GM19467 (cell line): ENCODE measurements at regions not wholly inside any gene's neighbourhood (a gene's known extent, or its start where the extent isn't known, plus 50 kb on each side); places are given as distances from the start of the nearest gene placed in this dataset.
"Not testable (repeated sequence)": the region's sequence is repeated elsewhere in the genome, so short reads cannot be mapped to it uniquely, and the experiment has no call there.

Experiments
- ATAC-seq: cut with Tn5 transposase; IDR thresholded peaks from one replicate; pipeline ENCODE4 v1.9.1; 2021; ENCODE audit warnings: mild to moderate bottlenecking, moderate library complexity; ENCODE audit not compliant: unreplicated experiment

- no peak for ATAC-seq
Measured at GRCh38 chr5:169531631-169532030, 51.9 kb upstream of the SPDL1 start.

DNA sequence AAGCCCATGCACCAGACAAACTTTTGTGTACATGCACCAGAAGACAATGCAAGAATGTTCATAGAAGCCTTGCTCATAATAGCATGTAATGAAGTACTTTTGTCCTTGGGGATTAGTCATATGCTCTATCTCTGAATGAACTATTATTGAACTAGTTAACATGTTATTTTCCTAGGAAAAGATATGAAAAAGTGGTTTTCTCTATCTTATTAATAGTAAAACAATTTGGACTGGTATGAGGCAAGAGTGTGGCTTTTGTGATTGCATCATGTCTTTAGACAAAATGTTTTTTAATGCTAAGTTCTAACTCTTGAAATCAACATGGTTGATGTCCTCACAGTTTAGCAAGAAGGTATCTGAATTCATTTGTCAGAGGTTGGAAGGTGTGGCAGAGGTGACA, 55.7 kb upstream of the SPDL1 start:
- no peak for ATAC-seq

- no peak for ATAC-seq
Measured at GRCh38 chr5:169527066-169527465, 56.5 kb upstream of the SPDL1 start.

- ATAC-seq: no peak
Measured at GRCh38 chr5:169522851-169523250, 60.7 kb upstream of the SPDL1 start.

DNA sequence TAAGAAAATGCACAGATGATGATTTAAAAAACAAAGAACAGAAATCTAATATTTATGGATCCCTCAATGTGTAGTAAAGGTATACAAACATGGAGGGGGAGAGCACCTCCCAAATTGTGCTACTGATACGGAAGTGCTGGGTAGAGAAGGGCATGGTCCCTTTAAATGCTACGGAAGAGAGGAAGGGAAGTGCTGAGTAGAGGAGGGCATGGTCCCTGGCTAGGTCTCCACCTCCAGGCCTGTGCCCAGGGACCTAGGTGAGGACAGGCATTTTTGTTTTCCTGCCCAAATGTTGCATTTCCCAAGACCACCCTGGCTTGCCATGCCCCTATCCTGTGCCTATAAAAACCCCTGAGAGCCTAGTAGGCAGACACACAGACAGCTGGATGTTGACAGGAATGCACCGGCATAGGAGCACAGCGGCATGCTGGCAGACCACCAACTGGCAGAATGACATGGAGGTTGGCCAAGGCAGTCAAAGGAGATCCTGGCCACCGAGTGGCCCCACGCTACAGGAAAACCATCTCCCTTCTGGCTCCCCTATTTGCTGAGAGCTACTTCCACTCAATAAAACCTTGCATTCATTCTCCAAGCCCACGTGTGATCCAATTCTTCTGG, 62.1 kb upstream of the SPDL1 start:
- no peak for ATAC-seq

DNA sequence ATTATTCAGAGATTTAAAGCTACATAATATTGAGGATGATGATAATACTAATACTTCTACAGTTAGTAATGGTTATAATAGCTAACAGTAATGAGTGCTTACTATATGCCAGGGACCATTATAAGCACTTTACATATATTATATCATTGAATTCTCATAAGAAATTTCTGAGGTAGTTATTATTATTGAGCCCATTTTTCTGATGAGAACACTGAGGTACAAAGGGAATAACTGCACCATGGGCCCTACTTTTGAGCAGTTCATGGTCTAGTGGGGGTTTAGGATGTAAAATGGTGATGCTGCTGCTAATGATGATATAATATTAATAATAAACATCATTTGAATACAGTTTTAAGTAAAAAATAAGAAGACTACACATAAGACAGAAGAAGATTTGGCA, 64.2 kb upstream of the SPDL1 start:
- ATAC-seq: no peak

GRCh38 chr5:169518779-169519178, 64.8 kb upstream of the SPDL1 start:
- ATAC-seq: not testable (repeated sequence)

GRCh38 chr5:169512385-169512784, 71.2 kb upstream of the SPDL1 start:
- ATAC-seq: no peak

DNA sequence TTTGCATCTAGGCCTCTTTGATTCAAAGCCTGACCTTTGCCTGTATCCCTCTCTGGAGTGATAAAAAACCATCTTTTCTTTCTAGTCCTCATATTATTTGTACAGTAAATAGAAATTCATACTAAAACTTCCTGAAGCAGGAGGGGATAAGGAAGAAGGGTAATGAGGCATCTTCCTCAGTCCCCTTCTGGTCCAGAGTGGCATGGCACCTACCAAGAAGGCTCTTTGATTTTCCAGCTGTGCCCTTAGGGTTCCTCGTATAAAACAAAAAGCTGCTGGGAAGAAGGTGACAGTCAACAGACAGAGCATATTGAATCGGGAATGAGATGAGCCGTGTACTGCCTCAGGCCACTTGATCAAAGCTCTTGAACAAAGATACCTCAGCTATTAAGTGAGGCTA, 71.9 kb upstream of the SPDL1 start:
- ATAC-seq: no peak

GRCh38 chr5:169507051-169507450, 76.5 kb upstream of the SPDL1 start:
- no peak for ATAC-seq

DNA sequence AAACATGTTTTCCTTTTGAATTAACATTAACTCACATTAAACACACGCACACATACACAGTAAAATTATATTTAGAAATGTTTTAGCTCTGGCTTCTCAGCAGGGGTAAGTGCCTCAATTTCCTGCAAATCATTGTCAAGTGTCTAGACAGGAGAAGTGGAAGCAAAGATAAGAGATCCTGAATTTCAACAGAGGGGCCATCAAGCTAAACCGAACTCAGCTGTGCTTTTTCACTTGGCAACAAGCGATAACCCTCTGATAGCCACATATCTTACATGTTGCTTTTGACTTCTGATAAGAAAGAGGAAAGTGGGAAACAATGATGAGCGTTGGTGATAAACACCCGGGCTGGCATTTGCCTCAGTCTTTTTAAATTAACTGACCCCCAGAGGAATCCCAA, 79.7 kb upstream of the SPDL1 start:
- no peak for ATAC-seq

DNA sequence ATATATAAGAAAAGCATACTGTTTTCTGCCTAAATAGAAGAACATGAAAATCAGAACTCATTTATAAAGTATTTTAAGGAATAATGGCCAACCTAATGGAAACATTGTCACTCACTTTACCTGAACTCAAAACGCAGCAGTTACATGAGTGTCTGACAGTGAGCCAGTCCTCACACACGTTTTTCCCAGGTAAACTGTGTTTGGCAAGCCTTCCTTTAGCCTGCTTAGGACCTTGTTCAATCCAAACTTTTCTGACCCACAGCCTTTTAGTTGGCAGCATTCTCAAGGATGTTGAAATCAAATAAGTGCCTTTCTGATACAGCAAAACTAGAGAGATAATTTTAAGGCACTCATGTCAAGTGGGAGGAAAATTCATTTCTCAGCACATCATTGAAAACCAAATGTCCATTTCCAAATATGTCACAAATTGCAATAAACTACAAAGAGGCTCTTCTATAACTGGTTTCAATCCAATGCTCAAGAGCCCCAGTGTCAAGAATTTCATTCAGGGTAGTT, 83.5 kb upstream of the SPDL1 start:
- no peak for ATAC-seq

DNA sequence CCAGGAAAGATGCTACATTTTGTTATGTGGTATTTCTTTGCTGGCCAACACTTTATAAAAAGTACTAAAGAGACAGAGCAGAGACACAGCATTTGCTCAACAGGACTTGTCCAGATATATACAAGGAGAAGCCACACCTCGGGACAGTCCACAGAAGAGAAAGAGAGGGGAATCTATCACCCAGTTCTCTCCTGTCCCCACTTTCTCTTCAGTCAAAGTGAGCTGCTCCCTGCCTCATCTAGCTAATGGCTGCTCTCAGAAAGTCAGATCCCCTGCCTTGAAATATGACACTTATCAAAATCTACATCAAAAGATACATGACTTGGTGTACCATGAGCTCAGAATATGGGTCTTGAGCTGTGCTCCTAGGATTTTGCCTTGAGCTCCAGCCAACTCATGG, 86.7 kb upstream of the SPDL1 start:
- ATAC-seq: no peak

DNA sequence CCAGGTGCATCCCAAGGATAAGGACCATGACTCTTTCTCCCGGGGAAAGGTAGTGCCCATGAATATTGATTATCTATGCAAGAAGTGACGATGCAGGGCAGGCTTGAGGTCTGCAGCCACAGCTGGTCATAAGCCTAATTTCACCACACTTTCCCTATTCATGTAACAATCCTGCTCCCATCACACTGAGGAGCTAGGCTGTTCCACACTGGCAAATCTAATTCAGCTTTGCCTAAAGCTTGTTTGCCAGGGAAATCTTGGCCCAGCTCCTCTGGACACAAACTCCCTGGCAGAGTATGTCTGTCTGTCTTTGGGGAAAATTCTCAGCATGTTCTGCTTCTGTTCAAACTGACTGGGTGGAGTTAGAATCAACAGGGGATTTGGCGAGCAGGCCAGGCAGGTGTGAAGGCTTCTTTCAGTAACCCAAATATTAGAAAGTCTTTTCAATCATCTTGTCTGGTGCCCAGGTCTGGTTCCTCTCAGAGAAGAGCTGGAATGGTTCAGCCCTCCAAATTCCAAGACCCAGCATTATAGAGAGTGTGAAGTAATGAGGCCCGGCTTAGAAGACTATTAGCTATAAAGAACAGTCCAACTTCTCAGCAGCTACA, 88.5 kb upstream of the SPDL1 start:
- no peak for ATAC-seq

DNA sequence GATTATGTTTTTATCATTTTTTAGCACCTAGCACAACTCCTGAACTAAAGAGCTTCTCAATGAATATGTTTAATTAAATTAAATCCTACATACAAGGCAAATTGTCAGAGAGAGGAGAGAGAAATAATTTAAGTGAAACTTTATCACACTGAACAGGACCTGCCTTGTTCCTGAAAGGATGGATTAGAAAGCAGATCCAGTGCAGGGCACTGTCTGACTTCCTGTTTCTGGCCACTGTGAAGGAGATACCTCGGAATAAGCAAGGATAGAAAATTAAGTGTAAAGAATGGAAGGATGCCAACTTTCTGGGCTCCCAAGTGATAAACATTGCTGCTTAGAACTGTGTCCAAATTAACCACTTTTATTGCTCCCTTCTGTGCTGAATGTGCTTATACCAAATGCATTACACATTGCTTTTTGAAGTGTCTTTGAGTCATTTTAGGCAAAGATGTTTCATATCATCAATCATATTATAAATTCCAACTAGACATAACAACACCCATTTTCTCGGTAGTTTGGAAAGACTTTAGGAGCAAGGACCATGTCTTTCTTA, 89.1 kb upstream of the SPDL1 start:
- no peak for ATAC-seq

- no peak for ATAC-seq
Measured at GRCh38 chr5:169474226-169474625, 109.3 kb upstream of the SPDL1 start.

DNA sequence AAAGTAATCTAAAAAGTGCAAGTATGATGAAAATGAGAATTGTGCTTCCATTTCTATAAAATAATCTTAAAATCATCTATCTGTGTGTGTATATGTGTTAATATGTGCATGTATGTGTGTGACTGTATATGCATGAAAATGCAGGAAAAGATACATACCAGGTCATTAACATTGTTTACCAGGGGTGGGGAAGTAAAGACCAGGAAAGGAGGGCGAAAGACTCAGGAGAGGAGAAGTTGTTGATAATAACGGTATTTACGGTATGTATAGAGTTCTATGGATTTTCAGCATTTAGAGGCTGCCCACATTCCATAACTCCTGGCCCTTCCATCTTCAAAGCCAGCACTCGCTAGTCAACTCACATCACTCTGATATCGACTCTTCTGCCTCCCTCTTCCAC, 111.0 kb upstream of the SPDL1 start:
- no peak for ATAC-seq

DNA sequence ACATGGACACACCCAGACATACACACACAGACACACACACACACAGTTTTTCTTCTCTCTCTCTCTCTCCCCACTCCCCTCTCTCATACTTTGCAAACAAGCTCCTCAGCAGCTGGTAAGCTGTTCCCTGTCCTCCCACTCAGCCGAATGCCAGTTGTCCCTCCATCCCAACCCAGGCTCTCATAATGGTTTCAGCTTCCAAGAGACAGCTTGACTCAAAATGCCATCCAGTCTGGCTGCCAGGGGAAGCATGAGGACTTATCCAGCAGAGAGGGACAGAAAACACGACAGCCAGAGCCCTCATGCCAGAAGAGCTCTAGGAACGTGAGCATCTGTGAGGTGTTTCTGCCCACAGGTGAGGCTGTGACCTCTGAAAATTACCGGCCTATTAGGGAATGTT, 112.6 kb upstream of the SPDL1 start:
- ATAC-seq: no peak

- no peak for ATAC-seq
Measured at GRCh38 chr5:169467041-169467771, 116.4 kb upstream of the SPDL1 start.

GRCh38 chr5:169460896-169461295, 122.7 kb upstream of the SPDL1 start:
- no peak for ATAC-seq

GRCh38 chr5:169460123-169460522, 123.5 kb upstream of the SPDL1 start:
- no peak for ATAC-seq

- ATAC-seq: no peak
Measured at GRCh38 chr5:169458221-169458620, 125.4 kb upstream of the SPDL1 start.
